Gastrocnemius medialis (tissue), 4 donors: ENCODE measurements at regions not wholly inside any gene's neighbourhood (a gene's known extent, or its start where the extent isn't known, plus 50 kb on each side); places are given as distances from the start of the nearest gene placed in this dataset.

ENCODE experiments used
- ATAC-seq, 2 donors: fragments of 150-250 bp; one replicate each; pipeline ENCODE4 v1.9.1; 2016
- DNase-seq, 2 donors: peaks; one replicate each; pipeline ENCODE4 v3.0.0-alpha.2; 2019
- H3K27ac ChIP-seq, 4 donors: fragments of 200-600 bp; sonication (generic); 1 replicate in 1 of 4; 2 replicates in 3 of 4; pipeline ENCODE4 v1.5.1; 2016 to 2018; ENCODE audit warnings: mild to moderate bottlenecking in 2 of 4, moderate library complexity in 1 of 4
- H3K27me3 ChIP-seq, 3 donors: fragments of 200-600 bp; sonication (generic) in 2 of 3; 1 replicate in 1 of 3; 2 replicates in 2 of 3; pipeline versions ENCODE4 v1.5.1 to v1.6.0; 2016 to 2019; ENCODE audit warnings: mild to moderate bottlenecking in 1 of 3, moderate library complexity in 1 of 3
- H3K36me3 ChIP-seq, 2 donors: fragments of 200-600 bp; sonication (generic) in 1 of 2; one replicate each; pipeline ENCODE4 v1.5.1; 2017 to 2018
- H3K4me1 ChIP-seq, 2 donors: fragments of 200-600 bp; sonication (generic) in 1 of 2; one replicate each; pipeline ENCODE4 v1.5.1; 2016 to 2017; ENCODE audit warnings: mild to moderate bottlenecking in 2 of 2
- H3K4me3 ChIP-seq, 4 donors: fragments of 200-600 bp; sonication (generic) in 3 of 4; 1 replicate in 1 of 4; 2 replicates in 3 of 4; pipeline ENCODE4 v1.5.1; 2016 to 2019; ENCODE audit warnings: mild to moderate bottlenecking in 2 of 4
- H3K9me3 ChIP-seq, 3 donors: fragments of 200-600 bp; sonication (generic) in 2 of 3; 1 replicate in 1 of 3; 2 replicates in 2 of 3; pipeline ENCODE4 v1.5.1; 2016 to 2019
- POLR2A ChIP-seq, 2 donors: fragments of 450-650 bp; IDR thresholded peaks; one replicate each; pipeline ENCODE4 v1.6.1; 2017; ENCODE audit warnings: antibody characterized with exemption in 2 of 2, mild to moderate bottlenecking in 2 of 2, moderate library complexity in 2 of 2
- in situ Hi-C, 4 donors: fragments of 200-750 bp; cut with MboI; loops; one replicate each; pipeline versions ENCODE4 v1.15.0 to v1.8.0; 2017; ENCODE audit warnings: low sequenced_read_pairs in 4 of 4
- intact Hi-C: fragments of 100-400 bp; cut with DNase I; formaldehyde crosslinking; loops from one replicate; pipeline ENCODE4 v1.15.1; 2023; ENCODE audit warnings: low total_unique reads
- TF ChIP-seq, protein P1 (sequence below), 5 experiments: fragments of 450-650 bp in 3 of 5; fragments of 200-600 bp in 2 of 5; sonication (generic) in 2 of 5; IDR thresholded peaks in 4 of 5; conservative IDR thresholded peaks in 1 of 5; 1 replicate in 4 of 5; 2 replicates in 1 of 5; pipeline ENCODE4 v1.5.1; 2016 to 2019; ENCODE audit warnings: antibody characterized with exemption in 5 of 5, mild to moderate bottlenecking in 3 of 5, moderate library complexity in 3 of 5

DNA sequence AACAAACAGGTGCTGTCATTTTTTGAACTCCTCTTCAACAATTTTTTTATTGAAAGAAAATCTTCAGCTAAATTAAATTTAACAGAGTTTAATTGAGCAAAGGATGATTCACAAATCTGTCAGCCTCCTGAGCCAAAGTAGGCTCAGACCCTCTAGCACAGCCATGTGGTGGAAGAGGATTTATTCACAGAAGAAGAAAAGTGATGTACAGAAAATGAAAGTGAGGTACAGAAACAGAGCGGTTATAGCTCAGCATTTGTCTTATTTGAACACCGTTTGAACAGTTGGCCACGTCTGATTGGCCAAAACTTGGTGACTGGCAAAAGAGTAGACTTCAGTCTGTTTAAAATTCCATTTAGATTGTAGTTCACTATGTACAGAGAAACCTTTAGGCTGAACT lies 217.3 kb downstream of the SPANXN1 start:
- in situ Hi-C loops = no loop called here
- H3K4me3 ChIP-seq = no peak overlapping the region
- no peak overlapping the region for H3K27ac ChIP-seq
- TF ChIP-seq, protein P1, sequence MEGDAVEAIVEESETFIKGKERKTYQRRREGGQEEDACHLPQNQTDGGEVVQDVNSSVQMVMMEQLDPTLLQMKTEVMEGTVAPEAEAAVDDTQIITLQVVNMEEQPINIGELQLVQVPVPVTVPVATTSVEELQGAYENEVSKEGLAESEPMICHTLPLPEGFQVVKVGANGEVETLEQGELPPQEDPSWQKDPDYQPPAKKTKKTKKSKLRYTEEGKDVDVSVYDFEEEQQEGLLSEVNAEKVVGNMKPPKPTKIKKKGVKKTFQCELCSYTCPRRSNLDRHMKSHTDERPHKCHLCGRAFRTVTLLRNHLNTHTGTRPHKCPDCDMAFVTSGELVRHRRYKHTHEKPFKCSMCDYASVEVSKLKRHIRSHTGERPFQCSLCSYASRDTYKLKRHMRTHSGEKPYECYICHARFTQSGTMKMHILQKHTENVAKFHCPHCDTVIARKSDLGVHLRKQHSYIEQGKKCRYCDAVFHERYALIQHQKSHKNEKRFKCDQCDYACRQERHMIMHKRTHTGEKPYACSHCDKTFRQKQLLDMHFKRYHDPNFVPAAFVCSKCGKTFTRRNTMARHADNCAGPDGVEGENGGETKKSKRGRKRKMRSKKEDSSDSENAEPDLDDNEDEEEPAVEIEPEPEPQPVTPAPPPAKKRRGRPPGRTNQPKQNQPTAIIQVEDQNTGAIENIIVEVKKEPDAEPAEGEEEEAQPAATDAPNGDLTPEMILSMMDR (IDR thresholded peaks at IDR 0.05 in 4 of 5, conservative IDR thresholded peaks at IDR 0.05 in 1 of 5) = no peak
- TF ChIP-seq POLR2A (IDR thresholded peaks at IDR 0.05) = no peak
- H3K9me3 ChIP-seq = no peaks in the 10 kb centered on the region
- DNase-seq (no peak), ATAC-seq (no peak)
- intact Hi-C loops = no loop called here
- H3K36me3 ChIP-seq = no peaks in the 10 kb centered on the region
- no peaks in the 10 kb centered on the region for H3K4me1 ChIP-seq
- no peaks in the 10 kb centered on the region for H3K27me3 ChIP-seq

DNA sequence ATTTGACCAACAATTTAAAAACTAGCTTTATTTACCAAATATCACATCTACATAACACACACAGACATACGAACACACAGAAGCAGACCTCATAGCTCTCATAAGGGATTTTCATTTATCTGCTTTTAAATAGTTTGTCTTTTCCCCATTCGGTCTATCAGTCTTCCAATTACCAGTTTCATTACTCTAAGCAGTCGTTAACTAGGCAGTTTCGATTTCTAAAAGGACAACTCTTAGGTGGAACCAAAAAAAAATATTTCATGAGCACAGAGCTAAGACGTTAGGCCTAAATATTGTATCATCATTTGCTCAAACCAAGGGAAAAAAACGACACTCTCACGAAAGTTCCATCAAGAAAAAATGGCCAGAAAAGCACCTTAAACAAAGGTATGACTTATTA lies 228.4 kb downstream of the SPANXN1 start:
- Histone ChIP-seq H3K27me3 (no peaks in the 10 kb centered on the region), H3K9me3 (no peaks in the 10 kb centered on the region), H3K36me3 (no peaks in the 10 kb centered on the region), H3K4me1 (no peaks in the 10 kb centered on the region), H3K27ac (no peak overlapping the region), H3K4me3 (no peak overlapping the region)
- TF ChIP-seq, protein P1 (IDR thresholded peaks at IDR 0.05 in 4 of 5, conservative IDR thresholded peaks at IDR 0.05 in 1 of 5) = no peak
- no peak for TF ChIP-seq POLR2A (IDR thresholded peaks at IDR 0.05)
- no peak for DNase-seq
- ATAC-seq = no peak
- in situ Hi-C loops (no loop called here), intact Hi-C loops (no loop called here)

DNA sequence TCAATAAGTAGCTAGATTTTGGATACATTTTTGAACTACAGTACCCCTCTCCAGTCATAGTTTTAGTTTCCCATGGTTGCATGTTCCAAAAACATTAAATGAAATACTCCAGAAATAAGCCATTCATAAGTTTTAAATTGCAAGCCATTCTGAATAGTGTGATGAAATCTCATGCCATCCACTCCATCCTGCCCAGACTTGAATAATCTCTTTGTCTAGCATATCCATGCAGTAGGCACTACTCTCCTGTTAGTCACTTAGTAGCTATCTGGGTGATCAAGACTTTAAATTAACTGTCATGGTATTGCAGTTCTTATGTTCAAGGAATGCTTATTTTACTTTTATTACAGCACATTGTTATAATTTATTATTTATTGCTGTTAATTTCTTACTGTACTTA lies 237.4 kb downstream of the SPANXN1 start:
- Histone ChIP-seq H3K9me3 (no peaks in the 10 kb centered on the region), H3K4me1 (no peaks in the 10 kb centered on the region), H3K36me3 (no peaks in the 10 kb centered on the region), H3K27me3 (no peaks in the 10 kb centered on the region), H3K4me3 (no peak overlapping the region), H3K27ac (no peak overlapping the region)
- in situ Hi-C loops (no loop called here), intact Hi-C loops (no loop called here)
- DNase-seq (no peak), ATAC-seq (no peak)
- TF ChIP-seq, protein P1 (IDR thresholded peaks at IDR 0.05 in 4 of 5, conservative IDR thresholded peaks at IDR 0.05 in 1 of 5) = no peak
- TF ChIP-seq POLR2A (IDR thresholded peaks at IDR 0.05) = no peak

DNA sequence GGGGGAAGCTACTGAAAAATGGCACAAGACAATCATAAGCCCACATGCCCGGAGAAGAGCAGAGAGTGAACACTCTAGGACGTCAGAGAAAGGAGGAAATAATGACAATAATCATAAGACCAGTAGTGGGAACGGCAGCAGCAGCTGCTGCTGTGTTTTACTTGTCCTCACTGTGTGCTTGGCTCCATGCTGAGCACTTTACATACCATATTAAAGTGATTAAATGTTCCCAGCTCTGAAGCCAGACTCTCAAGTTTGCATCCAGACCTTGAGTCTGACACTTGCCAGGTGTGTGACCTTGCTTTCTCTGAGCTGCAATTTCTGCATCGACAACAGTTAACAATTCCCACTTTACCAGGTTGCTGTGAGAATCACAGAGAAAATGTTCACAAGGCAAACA lies 255.4 kb downstream of the SPANXN1 start:
- no peak for DNase-seq
- no peak overlapping the region for H3K27ac ChIP-seq
- in situ Hi-C loops (no loop called here), intact Hi-C loops (no loop called here)
- no peak for TF ChIP-seq POLR2A (IDR thresholded peaks at IDR 0.05)
- TF ChIP-seq, protein P1 (IDR thresholded peaks at IDR 0.05 in 4 of 5, conservative IDR thresholded peaks at IDR 0.05 in 1 of 5) = no peak
- no peak for ATAC-seq
- no peaks in the 10 kb centered on the region for H3K36me3 ChIP-seq
- no peaks in the 10 kb centered on the region for H3K9me3 ChIP-seq
- H3K27me3 ChIP-seq = no peaks in the 10 kb centered on the region
- H3K4me1 ChIP-seq = no peaks in the 10 kb centered on the region
- no peak overlapping the region for H3K4me3 ChIP-seq

DNA sequence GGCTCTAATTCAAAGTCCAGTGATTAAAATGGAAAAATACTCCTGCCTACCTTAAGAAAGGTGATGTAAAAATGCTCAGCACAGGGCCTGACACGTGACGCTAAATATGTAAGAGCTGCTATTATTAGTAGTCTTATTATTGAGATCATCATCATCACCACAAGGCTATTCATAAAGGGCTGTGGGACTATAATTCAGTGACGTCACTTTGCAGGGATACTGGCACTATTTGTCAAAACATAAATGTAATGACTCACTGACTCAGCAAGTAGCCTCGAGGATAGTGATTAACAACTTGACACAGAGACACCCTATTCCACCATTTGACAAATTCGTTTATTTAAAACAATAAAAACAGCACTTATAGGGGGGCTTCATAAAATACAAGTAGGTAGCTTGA lies 258.9 kb downstream of the SPANXN1 start:
- Histone ChIP-seq H3K27ac (no peak overlapping the region), H3K36me3 (no peaks in the 10 kb centered on the region), H3K27me3 (no peaks in the 10 kb centered on the region), H3K9me3 (no peaks in the 10 kb centered on the region), H3K4me1 (no peaks in the 10 kb centered on the region), H3K4me3 (no peak overlapping the region)
- DNase-seq (no peak), ATAC-seq (no peak)
- no peak for TF ChIP-seq POLR2A (IDR thresholded peaks at IDR 0.05)
- in situ Hi-C loops = no loop called here
- intact Hi-C loops = no loop called here
